OCI-LY3 (cell line): ENCODE measurements at regions not wholly inside any gene's neighbourhood (a gene's known extent, or its start where the extent isn't known, plus 50 kb on each side); places are given as distances from the start of the nearest gene placed in this dataset.

Experiments used
- CTCF ChIP-seq: fragments of 200-600, 300-600 bp; sonication (generic); IDR thresholded peaks from 2 replicates; pipeline ENCODE4 v1.5.1; 2014; ENCODE audit warnings: antibody characterized with exemption, low read length, low read depth
- EZH2phosphoT487 ChIP-seq: fragments of 200-600 bp; shearing (Covaris generic); IDR thresholded peaks from 2 replicates; pipeline ENCODE4 v1.6.1; 2018; ENCODE audit warnings: antibody characterized with exemption, mixed run types, low read depth

GRCh38 chr7:112854169-112854568 lies 64.0 kb upstream of the TMEM168 start:
- TF ChIP-seq CTCF = no peak
- TF ChIP-seq EZH2phosphoT487 = no peak
